ENCODE measurements at regions not wholly inside any gene's neighbourhood (a gene's known extent, or its start where the extent isn't known, plus 50 kb on each side); places are given as distances from the start of the nearest gene placed in this dataset.

GRCh38 chr22:49607821-49608220, 219.9 kb downstream of the BRD1 start:
- Histone ChIP-seq H3K4me1 (ENCODE audit: control insufficient read depth, insufficient read depth, low read length) (no peaks in the 10 kb centered on the region), H3K36me3 (ENCODE audit: control insufficient read depth, insufficient read depth, low read length) (no peaks in the 10 kb centered on the region), H3K9me3 (ENCODE audit: control insufficient read depth, insufficient read depth, low read depth, low read length) (no peaks in the 10 kb centered on the region; the same call in 1 of the 2 replicates), H3K27ac (ENCODE audit: low read length) (no peak overlapping the region), H3K4me3 (ENCODE audit: low read depth in 2 of 2, low read length in 2 of 2) (no peak overlapping the region), H3K27me3 (ENCODE audit: control insufficient read depth, insufficient read depth, low read length) (no peaks in the 10 kb centered on the region; the same call in 1 of the 2 replicates)
- ChIA-PET CTCF (no interaction called here), POLR2A (no interaction called here)
- in situ Hi-C loops (cut with HindIII; ENCODE audit: low pct_unique_long_range_greater_than_20kb, low sequenced_read_pairs): no loop called here
- no peak for DNase-seq (ENCODE audit: low read depth, low spot score)
- no TSS peak for BruUV-seq (replicated peaks)
- no peak for ATAC-seq
- TF ChIP-seq TCF7L2 (IDR thresholded peaks at IDR 0.05; ENCODE audit: low read depth, low read length): no peak
- no peak for TF ChIP-seq SIN3A (IDR thresholded peaks at IDR 0.05; ENCODE audit: borderline replicate concordance, insufficient read depth, low read depth, low read length)
- no peak for TF ChIP-seq REST (IDR thresholded peaks at IDR 0.05; ENCODE audit: insufficient read depth in 1 of 2, low read depth in 2 of 2, low read length in 1 of 2)
- TF ChIP-seq POLR2AphosphoS5 (IDR thresholded peaks at IDR 0.05; ENCODE audit: low read depth, low read length): no peak
- no peak for TF ChIP-seq CTCF (IDR thresholded peaks at IDR 0.05)
- intact Hi-C loops (cut with micrococcal nuclease; ENCODE audit: unreplicated experiment): no loop called here

- Histone ChIP-seq H3K4me3 (ENCODE audit: low read depth in 2 of 2, low read length in 2 of 2) (no peak overlapping the region), H3K9me3 (ENCODE audit: control insufficient read depth, insufficient read depth, low read depth, low read length) (no peaks in the 10 kb centered on the region; the same call in 1 of the 2 replicates), H3K27ac (ENCODE audit: low read length) (no peak overlapping the region), H3K36me3 (ENCODE audit: control insufficient read depth, insufficient read depth, low read length) (no peaks in the 10 kb centered on the region), H3K4me1 (ENCODE audit: control insufficient read depth, insufficient read depth, low read length) (no peaks in the 10 kb centered on the region), H3K27me3 (ENCODE audit: control insufficient read depth, insufficient read depth, low read length) (no peaks in the 10 kb centered on the region; the same call in 1 of the 2 replicates)
- DNase-seq (ENCODE audit: low read depth, low spot score): no peak
- no TSS peak for BruUV-seq (replicated peaks)
- in situ Hi-C loops (cut with HindIII; ENCODE audit: low pct_unique_long_range_greater_than_20kb, low sequenced_read_pairs): no loop called here
- ChIA-PET POLR2A (no interaction called here), CTCF (no interaction called here)
- TF ChIP-seq TCF7L2 (IDR thresholded peaks at IDR 0.05; ENCODE audit: low read depth, low read length) (no peak), SIN3A (IDR thresholded peaks at IDR 0.05; ENCODE audit: borderline replicate concordance, insufficient read depth, low read depth, low read length) (no peak), POLR2AphosphoS5 (IDR thresholded peaks at IDR 0.05; ENCODE audit: low read depth, low read length) (no peak), CTCF (IDR thresholded peaks at IDR 0.05) (no peak)
- ATAC-seq: no peak
- intact Hi-C loops (cut with micrococcal nuclease; ENCODE audit: unreplicated experiment): no loop called here
Observed at GRCh38 chr22:49606562-49607290, 220.9 kb downstream of the BRD1 start.

All from Panc1 (cell line).